ENCODE measurements at regions not wholly inside any gene's neighbourhood (a gene's known extent, or its start where the extent isn't known, plus 50 kb on each side); places are given as distances from the start of the nearest gene placed in this dataset.
A peak's percentile ranks its signal among the peaks of the same experiment; 100 is the strongest.

- H3K27ac ChIP-seq = no peak overlapping the region
- TF ChIP-seq, protein P1, sequence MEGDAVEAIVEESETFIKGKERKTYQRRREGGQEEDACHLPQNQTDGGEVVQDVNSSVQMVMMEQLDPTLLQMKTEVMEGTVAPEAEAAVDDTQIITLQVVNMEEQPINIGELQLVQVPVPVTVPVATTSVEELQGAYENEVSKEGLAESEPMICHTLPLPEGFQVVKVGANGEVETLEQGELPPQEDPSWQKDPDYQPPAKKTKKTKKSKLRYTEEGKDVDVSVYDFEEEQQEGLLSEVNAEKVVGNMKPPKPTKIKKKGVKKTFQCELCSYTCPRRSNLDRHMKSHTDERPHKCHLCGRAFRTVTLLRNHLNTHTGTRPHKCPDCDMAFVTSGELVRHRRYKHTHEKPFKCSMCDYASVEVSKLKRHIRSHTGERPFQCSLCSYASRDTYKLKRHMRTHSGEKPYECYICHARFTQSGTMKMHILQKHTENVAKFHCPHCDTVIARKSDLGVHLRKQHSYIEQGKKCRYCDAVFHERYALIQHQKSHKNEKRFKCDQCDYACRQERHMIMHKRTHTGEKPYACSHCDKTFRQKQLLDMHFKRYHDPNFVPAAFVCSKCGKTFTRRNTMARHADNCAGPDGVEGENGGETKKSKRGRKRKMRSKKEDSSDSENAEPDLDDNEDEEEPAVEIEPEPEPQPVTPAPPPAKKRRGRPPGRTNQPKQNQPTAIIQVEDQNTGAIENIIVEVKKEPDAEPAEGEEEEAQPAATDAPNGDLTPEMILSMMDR (IDR thresholded peaks at IDR 0.05; ENCODE audit: low read depth, low read length) = no peak
- no peaks in the 10 kb centered on the region for H3K36me3 ChIP-seq
- no peak overlapping the region for H3K4me3 ChIP-seq
- H3K9me3 ChIP-seq (ENCODE audit: low read depth) = no peaks in the 10 kb centered on the region
- DNase-seq (ENCODE audit: low read depth in 1 of 2, low spot score in 1 of 2) = no peak
- no peaks in the 10 kb centered on the region for H3K4me1 ChIP-seq (ENCODE audit: low read depth)
- no peaks in the 10 kb centered on the region for H3K27me3 ChIP-seq
Measured at GRCh38 chr5:29389993-29390392, 1803.5 kb upstream of the CDH6 start.

DNA sequence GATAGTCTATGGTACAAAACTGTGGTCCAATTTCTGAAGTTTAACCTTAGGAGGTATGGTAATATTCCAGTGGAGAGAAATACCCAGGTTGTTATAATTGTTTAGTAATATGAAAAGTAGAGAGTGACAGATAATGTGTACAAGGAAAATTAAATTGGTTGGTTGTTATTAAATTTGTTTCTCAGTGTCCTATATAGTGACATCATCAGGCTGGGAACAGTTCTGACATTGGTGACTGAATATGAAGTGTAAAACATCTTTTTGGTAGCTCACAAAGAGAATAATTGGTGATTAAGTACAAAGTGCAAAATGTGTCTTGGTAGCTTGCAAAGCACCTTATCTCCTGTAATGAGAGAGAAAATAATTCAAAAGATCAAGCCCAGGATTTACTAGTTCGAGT is 1806.1 kb upstream of the CDH6 start:
- TF ChIP-seq, protein P1 (IDR thresholded peaks at IDR 0.05; ENCODE audit: low read depth, low read length) = no peak

GRCh38 chr5:29382780-29383179 is 1810.7 kb upstream of the CDH6 start:
- Histone ChIP-seq H3K9me3 (ENCODE audit: low read depth) (no peaks in the 10 kb centered on the region), H3K27ac (no peak overlapping the region), H3K4me1 (ENCODE audit: low read depth) (peaks cover 15% of the 10 kb centered on the region), H3K36me3 (no peaks in the 10 kb centered on the region), H3K27me3 (no peaks in the 10 kb centered on the region), H3K4me3 (no peak overlapping the region)
- no peak for DNase-seq (ENCODE audit: low read depth in 1 of 2, low spot score in 1 of 2)
- TF ChIP-seq, protein P1 (IDR thresholded peaks at IDR 0.05; ENCODE audit: low read depth, low read length) = no peak

More for the DNA sequence above, 1806.1 kb upstream of the CDH6 start:
- Histone ChIP-seq H3K36me3 (no peaks in the 10 kb centered on the region), H3K4me1 (ENCODE audit: low read depth) (peaks cover 8% of the 10 kb centered on the region), H3K27me3 (no peaks in the 10 kb centered on the region), H3K27ac (no peak overlapping the region), H3K9me3 (ENCODE audit: low read depth) (no peaks in the 10 kb centered on the region), H3K4me3 (no peak overlapping the region)
- no peak for DNase-seq (ENCODE audit: low read depth in 1 of 2, low spot score in 1 of 2)

DNA sequence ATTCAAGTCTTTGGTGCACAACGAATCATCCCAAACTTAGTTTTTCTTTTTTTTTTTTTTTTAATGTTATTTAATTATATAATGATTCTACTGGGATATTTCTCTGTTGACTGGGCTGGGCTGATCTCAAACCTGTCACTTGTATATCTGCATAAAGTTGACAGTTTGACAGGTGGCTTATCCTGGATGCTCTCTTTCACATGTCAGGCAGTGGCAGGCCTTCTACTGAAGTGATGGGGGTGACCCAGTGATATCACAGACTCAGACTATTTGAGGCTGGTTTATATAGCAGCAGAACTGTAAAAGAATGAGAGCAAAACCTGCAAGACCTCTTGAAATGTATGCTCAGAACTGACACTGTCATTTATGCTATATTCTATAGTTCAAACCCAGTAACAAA is 1813.5 kb upstream of the CDH6 start:
- Histone ChIP-seq H3K4me3 (no peak overlapping the region), H3K9me3 (ENCODE audit: low read depth) (no peaks in the 10 kb centered on the region), H3K36me3 (no peaks in the 10 kb centered on the region), H3K27ac (no peak overlapping the region), H3K27me3 (no peaks in the 10 kb centered on the region), H3K4me1 (ENCODE audit: low read depth) (peaks cover 15% of the 10 kb centered on the region)
- no peak for DNase-seq (ENCODE audit: low read depth in 1 of 2, low spot score in 1 of 2)
- TF ChIP-seq, protein P1 (IDR thresholded peaks at IDR 0.05; ENCODE audit: low read depth, low read length) = no peak

DNA sequence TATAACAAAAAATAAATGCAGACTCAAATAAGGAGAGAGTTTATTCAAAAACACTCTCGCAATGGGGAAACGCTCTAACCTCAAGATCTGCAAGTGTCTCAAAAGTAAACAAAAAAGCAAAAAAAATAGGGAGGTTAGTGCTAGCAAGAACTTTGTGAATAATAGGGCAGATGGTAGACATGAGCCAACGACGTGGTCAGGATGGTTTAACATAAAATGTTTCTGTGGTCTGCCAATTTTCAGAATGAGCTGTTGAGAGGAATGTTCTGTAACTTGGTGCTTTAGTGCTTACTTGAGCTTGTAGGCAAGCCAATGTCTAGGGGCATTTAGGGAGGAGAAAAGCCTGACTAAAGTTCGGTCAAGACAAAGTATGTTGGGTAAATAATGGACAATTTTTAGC is 1813.9 kb upstream of the CDH6 start:
- no peaks in the 10 kb centered on the region for H3K36me3 ChIP-seq
- no peaks in the 10 kb centered on the region for H3K27me3 ChIP-seq
- TF ChIP-seq, protein P1 (IDR thresholded peaks at IDR 0.05; ENCODE audit: low read depth, low read length) = no peak
- peak in 1 of 2 donors; percentile 9 for DNase-seq (ENCODE audit: low read depth in 1 of 2, low spot score in 1 of 2)
- H3K4me1 ChIP-seq (ENCODE audit: low read depth) = peaks cover 11% of the 10 kb centered on the region
- H3K4me3 ChIP-seq = no peak overlapping the region
- H3K27ac ChIP-seq = no peak overlapping the region
- H3K9me3 ChIP-seq (ENCODE audit: low read depth) = no peaks in the 10 kb centered on the region

- no peak overlapping the region for H3K27ac ChIP-seq
- H3K4me3 ChIP-seq = no peak overlapping the region
- DNase-seq (ENCODE audit: low read depth in 1 of 2, low spot score in 1 of 2) = no peak
- H3K36me3 ChIP-seq = no peaks in the 10 kb centered on the region
- H3K4me1 ChIP-seq (ENCODE audit: low read depth) = peaks cover 7% of the 10 kb centered on the region
- H3K9me3 ChIP-seq (ENCODE audit: low read depth) = no peaks in the 10 kb centered on the region
- no peaks in the 10 kb centered on the region for H3K27me3 ChIP-seq
- TF ChIP-seq, protein P1 (IDR thresholded peaks at IDR 0.05; ENCODE audit: low read depth, low read length) = no peak
Measured at GRCh38 chr5:29378104-29378503, 1815.4 kb upstream of the CDH6 start.

Measured in cardiac muscle cell (in vitro differentiated cells and primary cell).